ENCODE measurements at regions not wholly inside any gene's neighbourhood (a gene's known extent, or its start where the extent isn't known, plus 50 kb on each side); places are given as distances from the start of the nearest gene placed in this dataset.

GRCh38 chr6:15037253-15037652 is 208.6 kb upstream of the JARID2 start:
- no peak for TF ChIP-seq POLR2A (IDR thresholded peaks at IDR 0.05)
- TF ChIP-seq CTCF (IDR thresholded peaks at IDR 0.05), result no peak
